NT2/D1 (cell line): ENCODE measurements at regions not wholly inside any gene's neighbourhood (a gene's known extent, or its start where the extent isn't known, plus 50 kb on each side); places are given as distances from the start of the nearest gene placed in this dataset.

Experiments used
- SUZ12 ChIP-seq: IDR thresholded peaks from 2 replicates; pipeline ENCODE4 v1.6.1; 2011; ENCODE audit not compliant: insufficient read length, insufficient read depth; ENCODE audit errors: extremely low read depth
- YY1 ChIP-seq: IDR thresholded peaks from 2 replicates; pipeline ENCODE4 v1.6.1; 2011; ENCODE audit not compliant: insufficient read length, insufficient read depth

DNA sequence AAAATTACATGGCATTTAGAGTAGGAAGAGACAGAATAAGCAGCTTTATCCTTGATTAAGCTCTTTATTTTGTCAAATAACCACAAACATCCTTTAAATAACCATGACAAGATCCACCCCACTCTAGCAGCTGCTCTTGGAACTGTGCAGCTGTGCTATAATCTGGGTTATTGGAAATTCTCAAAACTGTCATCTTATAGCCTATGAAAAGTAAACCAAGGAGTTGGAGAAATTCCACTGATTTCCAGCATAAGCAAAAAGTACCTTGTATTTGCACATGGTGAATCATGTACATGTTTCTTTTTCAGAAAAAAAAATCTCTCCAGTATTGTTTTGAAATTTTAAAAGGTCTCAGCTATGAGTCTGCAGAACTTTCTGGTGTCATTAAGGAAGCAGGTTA is 88.8 kb upstream of the ABI3BP start:
- no peak for TF ChIP-seq YY1
- no peak for TF ChIP-seq SUZ12
